ENCODE measurements at regions not wholly inside any gene's neighbourhood (a gene's known extent, or its start where the extent isn't known, plus 50 kb on each side); places are given as distances from the start of the nearest gene placed in this dataset.

DNA sequence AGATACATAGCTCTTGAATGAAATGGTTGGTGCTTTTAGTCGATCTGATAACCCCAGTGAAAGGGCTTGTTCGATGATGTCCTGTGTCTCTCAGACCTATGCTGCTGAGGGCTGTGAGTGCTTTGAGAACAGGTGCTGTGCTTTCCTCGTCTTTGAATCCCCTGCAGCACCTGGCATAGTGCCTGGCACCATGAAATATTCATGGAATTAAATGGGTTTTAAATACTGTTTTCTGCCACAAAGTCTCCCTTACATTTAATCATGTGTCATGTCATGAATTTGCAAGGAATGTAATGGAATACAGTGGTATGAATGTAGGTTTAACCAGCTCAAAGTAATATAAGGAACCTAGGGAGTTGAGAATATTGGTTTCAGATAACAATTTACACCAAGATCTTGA, 220.5 kb upstream of the PRICKLE1 start:
- intact Hi-C loops (cut with DNase I): no loop called here

DNA sequence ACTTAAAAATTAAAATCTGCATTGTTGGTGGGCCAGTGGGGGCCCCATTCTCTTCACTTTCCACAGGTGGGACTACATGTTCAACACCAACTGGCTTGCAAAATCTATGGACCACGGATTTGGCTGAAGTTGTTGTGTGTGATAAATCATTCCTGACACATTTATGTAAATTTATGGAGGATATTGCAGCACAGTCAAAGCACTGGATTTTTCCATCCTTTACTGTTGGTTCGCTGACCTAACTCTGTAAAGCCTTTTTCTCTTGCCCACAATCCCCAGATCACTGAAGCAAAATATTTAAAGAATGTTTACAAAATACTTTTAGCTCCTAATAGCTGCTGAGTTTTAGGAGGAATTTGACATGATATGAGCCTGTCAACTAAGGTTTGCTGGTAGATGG, 219.7 kb upstream of the PRICKLE1 start:
- Histone ChIP-seq H3K9me3 (no peaks in the 10 kb centered on the region), H3K4me3 (no peak overlapping the region), H3K36me3 (no peaks in the 10 kb centered on the region), H3K27me3 (no peaks in the 10 kb centered on the region), H3K27ac (no peak overlapping the region), H3K4me1 (no peaks in the 10 kb centered on the region)
- TF ChIP-seq POLR2AphosphoS5 (IDR thresholded peaks at IDR 0.05; ENCODE audit: insufficient read depth in 1 of 2, low read depth in 1 of 2) (no peak), POLR2A (IDR thresholded peaks at IDR 0.05) (no peak)
- TF ChIP-seq, protein P1, sequence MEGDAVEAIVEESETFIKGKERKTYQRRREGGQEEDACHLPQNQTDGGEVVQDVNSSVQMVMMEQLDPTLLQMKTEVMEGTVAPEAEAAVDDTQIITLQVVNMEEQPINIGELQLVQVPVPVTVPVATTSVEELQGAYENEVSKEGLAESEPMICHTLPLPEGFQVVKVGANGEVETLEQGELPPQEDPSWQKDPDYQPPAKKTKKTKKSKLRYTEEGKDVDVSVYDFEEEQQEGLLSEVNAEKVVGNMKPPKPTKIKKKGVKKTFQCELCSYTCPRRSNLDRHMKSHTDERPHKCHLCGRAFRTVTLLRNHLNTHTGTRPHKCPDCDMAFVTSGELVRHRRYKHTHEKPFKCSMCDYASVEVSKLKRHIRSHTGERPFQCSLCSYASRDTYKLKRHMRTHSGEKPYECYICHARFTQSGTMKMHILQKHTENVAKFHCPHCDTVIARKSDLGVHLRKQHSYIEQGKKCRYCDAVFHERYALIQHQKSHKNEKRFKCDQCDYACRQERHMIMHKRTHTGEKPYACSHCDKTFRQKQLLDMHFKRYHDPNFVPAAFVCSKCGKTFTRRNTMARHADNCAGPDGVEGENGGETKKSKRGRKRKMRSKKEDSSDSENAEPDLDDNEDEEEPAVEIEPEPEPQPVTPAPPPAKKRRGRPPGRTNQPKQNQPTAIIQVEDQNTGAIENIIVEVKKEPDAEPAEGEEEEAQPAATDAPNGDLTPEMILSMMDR (IDR thresholded peaks at IDR 0.05): no peak
- DNase-seq (ENCODE audit: extremely low spot score in 2 of 2): no peak
- intact Hi-C loops (cut with DNase I): no loop called here

More for the DNA sequence above, 220.5 kb upstream of the PRICKLE1 start:
- Histone ChIP-seq H3K4me3 (no peak overlapping the region), H3K36me3 (no peaks in the 10 kb centered on the region), H3K9me3 (no peaks in the 10 kb centered on the region), H3K27ac (no peak overlapping the region), H3K4me1 (no peaks in the 10 kb centered on the region), H3K27me3 (no peaks in the 10 kb centered on the region)
- TF ChIP-seq POLR2A (IDR thresholded peaks at IDR 0.05) (no peak), POLR2AphosphoS5 (IDR thresholded peaks at IDR 0.05; ENCODE audit: insufficient read depth in 1 of 2, low read depth in 1 of 2) (no peak)
- TF ChIP-seq, protein P1 (IDR thresholded peaks at IDR 0.05): no peak
- no peak for DNase-seq (ENCODE audit: extremely low spot score in 2 of 2)

DNA sequence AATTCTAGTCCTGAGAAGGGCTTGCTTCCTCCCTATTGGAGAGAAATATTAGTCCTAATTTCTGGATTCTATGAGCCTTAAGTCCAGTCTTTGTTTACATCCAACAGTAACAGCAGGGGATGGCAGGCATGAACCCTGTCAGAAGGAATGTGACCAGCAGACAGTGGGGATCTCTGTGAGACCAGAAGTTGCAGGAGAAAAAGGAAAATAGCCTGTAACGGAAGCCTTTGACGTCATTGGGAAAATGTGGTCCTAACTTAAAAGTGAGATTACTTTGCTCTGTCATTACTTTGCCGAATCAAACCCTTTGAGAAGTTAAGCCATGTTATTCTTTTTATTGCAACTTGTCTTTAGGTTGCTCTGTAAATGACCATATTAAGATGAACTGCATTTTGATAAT, 218.2 kb upstream of the PRICKLE1 start:
- no peak for DNase-seq (ENCODE audit: extremely low spot score in 2 of 2)
- Histone ChIP-seq H3K4me3 (no peak overlapping the region), H3K9me3 (no peaks in the 10 kb centered on the region), H3K27me3 (no peaks in the 10 kb centered on the region), H3K27ac (no peak overlapping the region), H3K4me1 (no peaks in the 10 kb centered on the region), H3K36me3 (no peaks in the 10 kb centered on the region)
- intact Hi-C loops (cut with DNase I): no loop called here
- TF ChIP-seq POLR2AphosphoS5 (IDR thresholded peaks at IDR 0.05; ENCODE audit: insufficient read depth in 1 of 2, low read depth in 1 of 2) (no peak), POLR2A (IDR thresholded peaks at IDR 0.05) (no peak)
- TF ChIP-seq, protein P1 (IDR thresholded peaks at IDR 0.05): no peak

DNA sequence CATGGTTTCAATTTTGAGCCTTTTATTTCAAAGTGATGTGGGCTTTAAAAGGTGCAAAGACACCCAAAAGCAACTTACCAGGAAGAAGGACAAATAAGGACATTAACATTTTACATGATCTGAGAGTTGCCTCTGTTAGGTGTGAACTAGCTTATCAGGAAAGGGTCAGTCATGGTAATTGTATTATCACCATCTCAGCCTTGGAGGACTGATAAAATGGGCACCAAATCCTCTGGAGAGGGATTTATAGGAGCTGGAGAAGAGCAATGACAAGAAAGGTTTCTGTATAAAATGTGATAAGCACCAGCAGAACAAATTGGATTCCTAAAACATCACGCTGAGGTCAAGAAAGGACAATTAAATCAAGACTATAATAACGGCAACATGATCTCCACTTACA, 217.7 kb upstream of the PRICKLE1 start:
- intact Hi-C loops (cut with DNase I): no loop called here
- Histone ChIP-seq H3K9me3 (no peaks in the 10 kb centered on the region), H3K27ac (no peak overlapping the region), H3K36me3 (no peaks in the 10 kb centered on the region), H3K4me3 (no peak overlapping the region), H3K27me3 (no peaks in the 10 kb centered on the region), H3K4me1 (no peaks in the 10 kb centered on the region)
- TF ChIP-seq, protein P1 (IDR thresholded peaks at IDR 0.05): no peak
- no peak for TF ChIP-seq POLR2A (IDR thresholded peaks at IDR 0.05)
- TF ChIP-seq POLR2AphosphoS5 (IDR thresholded peaks at IDR 0.05; ENCODE audit: insufficient read depth in 1 of 2, low read depth in 1 of 2): no peak
- no peak for DNase-seq (ENCODE audit: extremely low spot score in 2 of 2)

DNA sequence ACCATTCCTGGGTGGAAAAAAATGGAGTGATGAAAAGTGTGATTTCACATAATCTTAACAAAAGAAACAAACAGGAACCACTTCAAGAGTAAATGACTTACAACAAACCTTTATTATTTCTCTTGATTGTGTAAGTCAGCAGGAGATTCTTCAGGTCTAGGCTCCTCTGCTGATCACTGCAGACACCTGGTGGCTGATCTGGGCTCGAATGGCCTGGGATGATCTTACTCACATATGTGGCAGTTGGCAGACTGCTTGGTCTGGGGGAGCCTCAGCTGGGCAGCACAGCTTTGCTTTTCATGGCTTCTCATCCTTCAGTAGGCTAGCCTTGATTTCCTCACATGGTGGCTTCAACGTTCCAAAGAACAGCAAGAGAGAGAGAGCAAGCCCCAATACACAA, 215.4 kb upstream of the PRICKLE1 start:
- TF ChIP-seq POLR2A (IDR thresholded peaks at IDR 0.05) (no peak), POLR2AphosphoS5 (IDR thresholded peaks at IDR 0.05; ENCODE audit: insufficient read depth in 1 of 2, low read depth in 1 of 2) (no peak)
- intact Hi-C loops (cut with DNase I): no loop called here
- Histone ChIP-seq H3K27ac (no peak overlapping the region), H3K36me3 (no peaks in the 10 kb centered on the region), H3K9me3 (no peaks in the 10 kb centered on the region), H3K4me3 (no peak overlapping the region), H3K4me1 (no peaks in the 10 kb centered on the region), H3K27me3 (no peaks in the 10 kb centered on the region)
- DNase-seq (ENCODE audit: extremely low spot score in 2 of 2): no peak

Measured in vagina (tissue), 2 donors.